ENCODE measurements at regions not wholly inside any gene's neighbourhood (a gene's known extent, or its start where the extent isn't known, plus 50 kb on each side); places are given as distances from the start of the nearest gene placed in this dataset.

GRCh38 chr13:103547914-103548313 is 481.7 kb upstream of the SLC10A2 start:
- Histone ChIP-seq H3K4me3 (ENCODE audit: low read length) (no peak overlapping the region), H3K4me1 (ENCODE audit: low read length) (no peaks in the 10 kb centered on the region), H3K27ac (ENCODE audit: low read length) (no peak overlapping the region), H3K9ac (ENCODE audit: low read length) (no peak overlapping the region), H3K9me3 (ENCODE audit: insufficient read depth, low read length) (peaks cover 5% of the 10 kb centered on the region; the same call in 1 of the 2 replicates), H3K27me3 (ENCODE audit: low read depth, low read length) (no peaks in the 10 kb centered on the region), H3K79me2 (ENCODE audit: low read length) (no peaks in the 10 kb centered on the region), H3K4me2 (ENCODE audit: low read length) (no peak overlapping the region), H3K36me3 (replicated peaks; ENCODE audit: low read depth, low read length) (no peaks in the 10 kb centered on the region), H2AFZ (ENCODE audit: low read depth, low read length) (no peak overlapping the region), H4K20me1 (ENCODE audit: insufficient read depth, low read length) (no peaks in the 10 kb centered on the region)
- TF ChIP-seq CTCF (IDR thresholded peaks at IDR 0.05; ENCODE audit: low read depth, low read length) (no peak), EZH2phosphoT487 (IDR thresholded peaks at IDR 0.05; ENCODE audit: low read depth) (no peak)

- no peaks in the 10 kb centered on the region for H3K27me3 ChIP-seq (ENCODE audit: low read depth, low read length)
- peaks cover 5% of the 10 kb centered on the region; the same call in 1 of the 2 replicates for H3K9me3 ChIP-seq (ENCODE audit: insufficient read depth, low read length)
- H3K4me3 ChIP-seq (ENCODE audit: low read length), result no peak overlapping the region
- H3K27ac ChIP-seq (ENCODE audit: low read length), result no peak overlapping the region
- no peak overlapping the region for H2AFZ ChIP-seq (ENCODE audit: low read depth, low read length)
- no peaks in the 10 kb centered on the region for H3K36me3 ChIP-seq (replicated peaks; ENCODE audit: low read depth, low read length)
- no peak overlapping the region for H3K4me2 ChIP-seq (ENCODE audit: low read length)
- H4K20me1 ChIP-seq (ENCODE audit: insufficient read depth, low read length), result no peaks in the 10 kb centered on the region
- no peaks in the 10 kb centered on the region for H3K79me2 ChIP-seq (ENCODE audit: low read length)
- H3K9ac ChIP-seq (ENCODE audit: low read length), result no peak overlapping the region
- no peaks in the 10 kb centered on the region for H3K4me1 ChIP-seq (ENCODE audit: low read length)
- TF ChIP-seq EZH2phosphoT487 (IDR thresholded peaks at IDR 0.05; ENCODE audit: low read depth), result no peak
- TF ChIP-seq CTCF (IDR thresholded peaks at IDR 0.05; ENCODE audit: low read depth, low read length), result no peak
Measured at GRCh38 chr13:103546271-103546670, 480.1 kb upstream of the SLC10A2 start.

- H2AFZ ChIP-seq (ENCODE audit: low read depth, low read length), result no peak overlapping the region
- H3K4me2 ChIP-seq (ENCODE audit: low read length), result no peak overlapping the region
- no peaks in the 10 kb centered on the region for H3K36me3 ChIP-seq (replicated peaks; ENCODE audit: low read depth, low read length)
- H3K27me3 ChIP-seq (ENCODE audit: low read depth, low read length), result no peaks in the 10 kb centered on the region
- peaks cover 5% of the 10 kb centered on the region; the same call in 1 of the 2 replicates for H3K9me3 ChIP-seq (ENCODE audit: insufficient read depth, low read length)
- no peaks in the 10 kb centered on the region for H4K20me1 ChIP-seq (ENCODE audit: insufficient read depth, low read length)
- no peaks in the 10 kb centered on the region for H3K79me2 ChIP-seq (ENCODE audit: low read length)
- H3K4me3 ChIP-seq (ENCODE audit: low read length), result no peak overlapping the region
- no peaks in the 10 kb centered on the region for H3K4me1 ChIP-seq (ENCODE audit: low read length)
- no peak overlapping the region for H3K27ac ChIP-seq (ENCODE audit: low read length)
- H3K9ac ChIP-seq (ENCODE audit: low read length), result no peak overlapping the region
- TF ChIP-seq CTCF (IDR thresholded peaks at IDR 0.05; ENCODE audit: low read depth, low read length), result no peak
- no peak for TF ChIP-seq EZH2phosphoT487 (IDR thresholded peaks at IDR 0.05; ENCODE audit: low read depth)
Measured at GRCh38 chr13:103542648-103543047, 476.4 kb upstream of the SLC10A2 start.

GRCh38 chr13:103540382-103540765 is 474.2 kb upstream of the SLC10A2 start:
- Histone ChIP-seq H3K9ac (ENCODE audit: low read length) (no peak overlapping the region), H4K20me1 (ENCODE audit: insufficient read depth, low read length) (no peaks in the 10 kb centered on the region), H2AFZ (ENCODE audit: low read depth, low read length) (no peak overlapping the region), H3K9me3 (ENCODE audit: insufficient read depth, low read length) (no peaks in the 10 kb centered on the region; the same call in 1 of the 2 replicates), H3K79me2 (ENCODE audit: low read length) (no peaks in the 10 kb centered on the region), H3K4me1 (ENCODE audit: low read length) (no peaks in the 10 kb centered on the region), H3K4me2 (ENCODE audit: low read length) (no peak overlapping the region), H3K27me3 (ENCODE audit: low read depth, low read length) (no peaks in the 10 kb centered on the region), H3K4me3 (ENCODE audit: low read length) (no peak overlapping the region), H3K36me3 (replicated peaks; ENCODE audit: low read depth, low read length) (no peaks in the 10 kb centered on the region), H3K27ac (ENCODE audit: low read length) (no peak overlapping the region)
- no peak for TF ChIP-seq CTCF (IDR thresholded peaks at IDR 0.05; ENCODE audit: low read depth, low read length)
- TF ChIP-seq EZH2phosphoT487 (IDR thresholded peaks at IDR 0.05; ENCODE audit: low read depth), result no peak

Data from OCI-LY3 (cell line).